SK-N-SH treated with all-trans-retinoic acid at 6 μM for 48 hours (cell line): ENCODE measurements at regions not wholly inside any gene's neighbourhood (a gene's known extent, or its start where the extent isn't known, plus 50 kb on each side); places are given as distances from the start of the nearest gene placed in this dataset.

Experiments
- ATAC-seq: fragments of 200-7000 bp; cut with Tn5 transposase; 3 replicates; pipeline ENCODE4 v1.9.1; 2020; ENCODE audit warnings: mild to moderate bottlenecking, moderate library complexity
- ARNTL ChIP-seq: fragments of 450-650 bp; formaldehyde crosslinking; IDR thresholded peaks from 2 replicates; pipeline ENCODE4 v1.5.0; 2020; ENCODE audit warnings: low read depth, mild to moderate bottlenecking, moderate library complexity, borderline replicate concordance
- BACH2 ChIP-seq: fragments of 250-450 bp; sonication (Bioruptor Pico); IDR thresholded peaks from 2 replicates; pipeline ENCODE4 v1.9.0; 2021; ENCODE audit warnings: mild to moderate bottlenecking, borderline replicate concordance
- CREB5 ChIP-seq: fragments of 250-450 bp; sonication (Bioruptor Pico); IDR thresholded peaks from 2 replicates; pipeline ENCODE4 v1.5.1; 2020; ENCODE audit warnings: low read depth, mild to moderate bottlenecking, moderate library complexity
- ESRRG ChIP-seq: fragments of 250-450 bp; sonication (Bioruptor Pico); IDR thresholded peaks from 2 replicates; pipeline ENCODE4 v1.6.1; 2021; ENCODE audit warnings: mild to moderate bottlenecking
- GLIS3 ChIP-seq: fragments of 250-450 bp; sonication (Bioruptor Pico); IDR thresholded peaks from 2 replicates; pipeline ENCODE4 v1.5.0; 2020; ENCODE audit warnings: mild to moderate bottlenecking, moderate library complexity
- OSR1 ChIP-seq: fragments of 250-450 bp; sonication (Bioruptor Pico); IDR thresholded peaks from 2 replicates; pipeline ENCODE4 v1.8.0; 2022; ENCODE audit warnings: moderate library complexity, mild to moderate bottlenecking, inconsistent platforms
- PATZ1 ChIP-seq: fragments of 250-450 bp; sonication (Bioruptor Pico); IDR thresholded peaks from 2 replicates; pipeline ENCODE4 v1.8.0; 2020; ENCODE audit warnings: mild to moderate bottlenecking, moderate library complexity, borderline replicate concordance
- POU6F1 ChIP-seq: fragments of 250-450 bp; sonication (Bioruptor Pico); IDR thresholded peaks from 2 replicates; pipeline ENCODE4 v1.8.0; 2021; ENCODE audit warnings: low read depth, mild to moderate bottlenecking, moderate library complexity, borderline replicate concordance
- PPARA ChIP-seq: fragments of 250-450 bp; sonication (Bioruptor Pico); IDR thresholded peaks from 2 replicates; pipeline ENCODE4 v1.5.0; 2020; ENCODE audit warnings: mild to moderate bottlenecking, borderline replicate concordance
- RARB ChIP-seq: fragments of 250-450 bp; sonication (Bioruptor Pico); IDR thresholded peaks from 2 replicates; pipeline ENCODE4 v1.8.0; 2021; ENCODE audit warnings: mild to moderate bottlenecking, moderate library complexity
- SNAI2 ChIP-seq: fragments of 250-450 bp; sonication (Bioruptor Pico); IDR thresholded peaks from 2 replicates; pipeline ENCODE4 v1.5.0; 2020; ENCODE audit warnings: mild to moderate bottlenecking, moderate library complexity
- TOX ChIP-seq: fragments of 250-450 bp; sonication (Bioruptor Pico); IDR thresholded peaks from 2 replicates; pipeline ENCODE4 v1.8.0; 2021; ENCODE audit warnings: mild to moderate bottlenecking, moderate library complexity, borderline replicate concordance
- ZC3H10 ChIP-seq: fragments of 250-450 bp; sonication (Bioruptor Pico); IDR thresholded peaks from 2 replicates; pipeline ENCODE4 v1.5.1; 2021; ENCODE audit warnings: mild to moderate bottlenecking, moderate library complexity
- ZFP30 ChIP-seq: fragments of 450-650 bp; formaldehyde crosslinking; IDR thresholded peaks from 2 replicates; pipeline ENCODE4 v1.5.0; 2022; ENCODE audit warnings: mild to moderate bottlenecking, moderate library complexity
- ZNF565 ChIP-seq: fragments of 450-650 bp; formaldehyde crosslinking; conservative IDR thresholded peaks from 2 replicates; pipeline ENCODE4 v1.5.0; 2020; ENCODE audit warnings: low read depth, mild to moderate bottlenecking, moderate library complexity
- ZNF70 ChIP-seq: fragments of 450-650 bp; formaldehyde crosslinking; IDR thresholded peaks from 2 replicates; pipeline ENCODE4 v1.5.0; 2020; ENCODE audit warnings: mild to moderate bottlenecking, moderate library complexity
- ZNF8 ChIP-seq: fragments of 450-650 bp; formaldehyde crosslinking; IDR thresholded peaks from 2 replicates; pipeline ENCODE4 v1.5.0; 2020; ENCODE audit warnings: mild to moderate bottlenecking, moderate library complexity
- TF ChIP-seq, protein P1 (sequence below): fragments of 250-450 bp; sonication (Bioruptor Pico); IDR thresholded peaks from 2 replicates; pipeline ENCODE4 v1.5.1; 2021; ENCODE audit warnings: mild to moderate bottlenecking, moderate library complexity
- TF ChIP-seq, protein P2 (sequence below): fragments of 250-450 bp; sonication (Bioruptor Pico); IDR thresholded peaks from 2 replicates; pipeline ENCODE4 v1.5.0; 2020; ENCODE audit warnings: mild to moderate bottlenecking, moderate library complexity

DNA sequence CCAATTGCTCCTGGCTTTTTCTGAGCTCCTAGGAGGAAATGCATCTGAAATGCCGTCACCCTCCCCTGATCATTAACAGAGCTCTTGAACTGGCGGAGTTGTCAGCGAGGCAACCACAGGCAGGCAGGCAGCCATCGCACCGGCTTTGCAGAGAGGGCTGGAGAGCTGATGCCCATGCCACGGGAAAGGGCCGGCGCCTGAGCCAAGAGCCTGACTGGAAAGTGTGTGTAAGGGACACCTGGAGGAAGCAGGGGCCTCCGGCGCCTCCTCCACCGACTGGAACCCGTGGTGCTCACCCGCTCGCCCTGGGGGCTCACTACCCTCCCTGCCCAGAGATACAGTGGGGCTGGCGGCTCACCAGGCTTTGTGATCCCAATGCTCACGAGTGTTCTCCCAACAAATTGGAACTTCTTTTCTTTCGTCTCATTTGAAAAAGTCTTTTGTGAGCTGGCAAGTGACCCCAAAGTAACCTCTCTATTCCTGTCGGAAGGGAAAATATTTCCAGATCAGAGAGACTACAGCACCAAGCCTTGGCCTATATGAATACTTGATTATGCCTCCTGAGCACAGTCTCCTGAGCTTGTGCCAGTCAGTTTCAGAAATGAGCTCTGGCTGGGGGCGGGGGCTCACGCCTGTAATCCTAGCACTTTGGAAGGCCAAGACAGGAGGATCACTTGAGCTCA lies 97.7 kb upstream of the SLC25A33 start:
- TF ChIP-seq GLIS3 (CRISPR knock-in tag) = no peak
- TF ChIP-seq, protein P1, sequence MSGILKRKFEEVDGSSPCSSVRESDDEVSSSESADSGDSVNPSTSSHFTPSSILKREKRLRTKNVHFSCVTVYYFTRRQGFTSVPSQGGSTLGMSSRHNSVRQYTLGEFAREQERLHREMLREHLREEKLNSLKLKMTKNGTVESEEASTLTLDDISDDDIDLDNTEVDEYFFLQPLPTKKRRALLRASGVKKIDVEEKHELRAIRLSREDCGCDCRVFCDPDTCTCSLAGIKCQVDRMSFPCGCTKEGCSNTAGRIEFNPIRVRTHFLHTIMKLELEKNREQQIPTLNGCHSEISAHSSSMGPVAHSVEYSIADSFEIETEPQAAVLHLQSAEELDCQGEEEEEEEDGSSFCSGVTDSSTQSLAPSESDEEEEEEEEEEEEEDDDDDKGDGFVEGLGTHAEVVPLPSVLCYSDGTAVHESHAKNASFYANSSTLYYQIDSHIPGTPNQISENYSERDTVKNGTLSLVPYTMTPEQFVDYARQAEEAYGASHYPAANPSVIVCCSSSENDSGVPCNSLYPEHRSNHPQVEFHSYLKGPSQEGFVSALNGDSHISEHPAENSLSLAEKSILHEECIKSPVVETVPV = no peak
- TF ChIP-seq ZC3H10 (CRISPR knock-in tag) = no peak
- TF ChIP-seq ZFP30 (CRISPR knock-in tag) = no peak
- no peak for TF ChIP-seq TOX
- TF ChIP-seq OSR1 (CRISPR knock-in tag) = no peak
- no peak for TF ChIP-seq ZNF70 (CRISPR knock-in tag)
- TF ChIP-seq PATZ1 (CRISPR knock-in tag) = no peak
- no peak for TF ChIP-seq CREB5 (CRISPR knock-in tag)
- TF ChIP-seq ESRRG (CRISPR knock-in tag) = no peak
- no peak for TF ChIP-seq POU6F1 (CRISPR knock-in tag)
- TF ChIP-seq SNAI2 = no peak
- no peak for TF ChIP-seq ARNTL
- TF ChIP-seq ZNF565 (CRISPR knock-in tag) = no peak
- TF ChIP-seq ZNF8 (CRISPR knock-in tag) = no peak
- no peak for ATAC-seq

DNA sequence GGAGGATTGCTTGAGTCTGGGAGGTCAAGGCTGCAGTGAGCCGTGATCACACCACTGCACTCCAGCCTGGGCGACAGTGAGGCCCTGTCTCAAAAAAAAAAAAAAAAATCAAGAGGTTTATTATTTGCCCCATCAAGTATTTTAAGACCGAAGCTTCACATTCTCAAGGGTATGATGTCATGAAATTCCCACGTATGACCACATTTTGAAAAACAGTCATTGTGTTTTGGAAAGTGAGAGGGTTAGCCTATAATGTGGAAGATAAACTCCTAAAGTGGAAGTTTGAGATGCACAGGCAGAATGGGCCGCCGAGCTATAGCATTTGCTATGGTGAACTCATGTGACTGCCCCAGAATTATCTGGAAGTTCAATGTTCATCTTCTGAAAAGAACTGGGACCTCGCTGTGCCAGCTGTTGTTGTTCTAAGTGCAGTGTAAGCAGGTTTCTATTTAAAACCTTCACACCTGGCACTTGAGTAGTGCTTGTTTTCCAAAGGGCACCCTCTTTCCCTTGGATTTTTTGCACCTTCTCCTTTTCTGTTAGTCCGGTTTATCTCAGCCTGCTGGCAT lies 96.9 kb upstream of the SLC25A33 start:
- no peak for TF ChIP-seq ZC3H10 (CRISPR knock-in tag)
- TF ChIP-seq GLIS3 (CRISPR knock-in tag) = no peak
- TF ChIP-seq, protein P2, sequence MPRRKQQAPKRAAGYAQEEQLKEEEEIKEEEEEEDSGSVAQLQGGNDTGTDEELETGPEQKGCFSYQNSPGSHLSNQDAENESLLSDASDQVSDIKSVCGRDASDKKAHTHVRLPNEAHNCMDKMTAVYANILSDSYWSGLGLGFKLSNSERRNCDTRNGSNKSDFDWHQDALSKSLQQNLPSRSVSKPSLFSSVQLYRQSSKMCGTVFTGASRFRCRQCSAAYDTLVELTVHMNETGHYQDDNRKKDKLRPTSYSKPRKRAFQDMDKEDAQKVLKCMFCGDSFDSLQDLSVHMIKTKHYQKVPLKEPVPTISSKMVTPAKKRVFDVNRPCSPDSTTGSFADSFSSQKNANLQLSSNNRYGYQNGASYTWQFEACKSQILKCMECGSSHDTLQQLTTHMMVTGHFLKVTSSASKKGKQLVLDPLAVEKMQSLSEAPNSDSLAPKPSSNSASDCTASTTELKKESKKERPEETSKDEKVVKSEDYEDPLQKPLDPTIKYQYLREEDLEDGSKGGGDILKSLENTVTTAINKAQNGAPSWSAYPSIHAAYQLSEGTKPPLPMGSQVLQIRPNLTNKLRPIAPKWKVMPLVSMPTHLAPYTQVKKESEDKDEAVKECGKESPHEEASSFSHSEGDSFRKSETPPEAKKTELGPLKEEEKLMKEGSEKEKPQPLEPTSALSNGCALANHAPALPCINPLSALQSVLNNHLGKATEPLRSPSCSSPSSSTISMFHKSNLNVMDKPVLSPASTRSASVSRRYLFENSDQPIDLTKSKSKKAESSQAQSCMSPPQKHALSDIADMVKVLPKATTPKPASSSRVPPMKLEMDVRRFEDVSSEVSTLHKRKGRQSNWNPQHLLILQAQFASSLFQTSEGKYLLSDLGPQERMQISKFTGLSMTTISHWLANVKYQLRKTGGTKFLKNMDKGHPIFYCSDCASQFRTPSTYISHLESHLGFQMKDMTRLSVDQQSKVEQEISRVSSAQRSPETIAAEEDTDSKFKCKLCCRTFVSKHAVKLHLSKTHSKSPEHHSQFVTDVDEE (CRISPR knock-in tag) = no peak
- no peak for TF ChIP-seq BACH2 (CRISPR knock-in tag)
- no peak for TF ChIP-seq OSR1 (CRISPR knock-in tag)
- no peak for TF ChIP-seq ZFP30 (CRISPR knock-in tag)
- TF ChIP-seq RARB (CRISPR knock-in tag) = no peak
- TF ChIP-seq, all 23 proteins: peak for 0
- no peak for ATAC-seq

GRCh38 chr1:9442986-9443385 lies 96.3 kb upstream of the SLC25A33 start:
- no peak for ATAC-seq
- no peak for TF ChIP-seq POU6F1 (CRISPR knock-in tag)
- no peak for TF ChIP-seq PPARA (CRISPR knock-in tag)
- no peak for TF ChIP-seq CREB5 (CRISPR knock-in tag)
- no peak for TF ChIP-seq OSR1 (CRISPR knock-in tag)
- TF ChIP-seq, protein P1 = no peak
- TF ChIP-seq ZNF70 (CRISPR knock-in tag) = no peak
- TF ChIP-seq BACH2 (CRISPR knock-in tag) = no peak
- TF ChIP-seq ZNF8 (CRISPR knock-in tag) = no peak
